Iris pigment epithelial cell (primary cell): ENCODE measurements at regions not wholly inside any gene's neighbourhood (a gene's known extent, or its start where the extent isn't known, plus 50 kb on each side); places are given as distances from the start of the nearest gene placed in this dataset.
"Not testable (repeated sequence)": the region's sequence is repeated elsewhere in the genome, so short reads cannot be mapped to it uniquely, and the experiment has no call there.

Experiments
- DNase-seq: peaks from one replicate; pipeline ENCODE4 v3.0.0-alpha.2; 2011; ENCODE audit warnings: low read depth

DNA sequence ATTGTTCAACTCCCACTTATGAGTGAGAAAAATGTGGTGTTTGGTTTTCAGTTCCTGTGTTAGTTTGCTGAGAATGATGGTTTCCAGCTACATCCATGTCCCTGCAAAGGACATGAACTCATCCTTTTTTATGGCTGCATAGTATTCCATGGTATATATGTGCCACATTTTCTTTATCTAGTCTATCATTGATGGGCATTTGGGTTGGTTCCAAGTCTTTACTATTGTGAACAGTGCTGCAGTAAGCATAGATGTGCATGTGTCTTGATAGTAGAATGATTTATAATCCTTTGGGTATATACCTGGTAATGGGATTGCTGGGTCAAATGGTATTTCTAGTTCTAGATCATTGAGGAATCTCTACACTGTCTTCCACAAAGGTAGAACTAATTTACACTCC is 613.0 kb upstream of the MIR17HG start:
- DNase-seq, result not testable (repeated sequence)

DNA sequence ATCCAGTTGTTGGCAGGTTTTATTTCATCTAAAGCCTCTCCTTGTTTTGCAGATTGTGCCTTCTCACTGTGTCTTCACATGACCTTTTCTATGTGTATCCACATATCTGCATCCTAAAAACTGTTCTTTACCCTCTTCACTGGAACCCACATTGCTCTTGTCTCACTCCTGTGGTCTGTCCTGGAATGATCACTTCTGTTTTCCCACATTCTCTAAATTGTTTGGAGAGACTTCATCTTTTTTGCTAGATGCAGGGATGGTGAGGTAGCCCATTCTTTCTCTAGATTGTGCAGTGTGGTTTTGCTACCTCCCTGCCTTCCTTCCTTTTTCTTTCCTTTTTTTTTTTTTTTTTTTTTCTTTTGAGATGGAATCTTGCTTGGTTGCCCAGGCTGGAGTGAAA is 608.6 kb upstream of the MIR17HG start:
- DNase-seq, result no peak

DNA sequence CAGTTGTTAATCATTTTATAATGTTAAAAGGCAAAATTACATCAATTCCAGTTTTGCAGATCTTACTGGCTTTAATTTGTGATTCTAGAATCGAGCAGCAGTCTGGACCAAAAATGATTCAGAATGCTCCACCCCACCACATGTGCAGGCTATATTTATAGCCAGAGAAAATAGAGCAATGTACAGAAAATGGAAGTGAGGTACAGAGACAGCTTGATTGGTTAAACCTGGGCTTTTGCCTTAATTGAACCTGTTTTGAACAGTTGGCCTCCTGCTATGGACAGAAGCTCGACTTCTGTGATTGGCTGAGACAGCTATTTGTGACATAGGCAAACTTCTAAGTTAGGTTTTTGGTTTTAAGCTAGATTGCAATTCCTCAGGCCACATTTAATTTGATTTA is 607.4 kb upstream of the MIR17HG start:
- DNase-seq, result no peak

DNA sequence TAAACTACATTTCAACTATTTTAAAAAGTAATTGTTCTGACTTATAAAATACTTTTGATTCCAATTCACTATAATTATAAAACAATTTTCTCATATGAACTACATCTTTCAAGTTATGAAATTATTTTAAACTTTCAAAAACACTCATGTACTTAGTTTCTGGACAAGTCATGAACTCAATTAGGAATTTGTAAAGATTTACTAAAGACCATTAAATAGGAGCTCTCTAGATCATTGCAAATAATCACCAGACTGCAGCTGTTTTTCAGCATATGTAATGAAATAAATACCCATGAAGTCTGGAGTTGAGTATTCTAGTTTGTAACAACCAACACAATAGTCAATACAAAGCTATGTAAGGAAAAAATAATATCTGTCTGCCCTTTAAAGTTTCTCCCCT is 605.1 kb upstream of the MIR17HG start:
- no peak for DNase-seq

DNA sequence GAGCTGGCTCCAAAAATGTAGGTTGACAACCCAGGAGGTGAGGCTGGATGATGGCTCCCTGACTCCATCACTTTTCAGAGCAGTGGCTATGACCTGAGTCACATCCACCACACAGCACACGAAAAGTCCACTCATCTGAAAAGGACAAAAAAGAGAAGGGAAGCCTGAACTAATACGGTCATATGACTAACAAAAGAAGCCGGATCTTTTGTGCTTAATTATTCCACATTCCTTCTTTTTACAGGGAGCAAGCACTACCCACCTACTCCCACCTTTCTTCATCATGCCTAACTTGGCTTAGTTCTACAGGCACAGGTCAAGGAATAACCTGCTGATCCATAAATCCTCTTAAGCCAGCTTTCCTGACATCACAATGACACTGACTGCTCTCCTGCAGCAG is 601.3 kb upstream of the MIR17HG start:
- no peak for DNase-seq

DNA sequence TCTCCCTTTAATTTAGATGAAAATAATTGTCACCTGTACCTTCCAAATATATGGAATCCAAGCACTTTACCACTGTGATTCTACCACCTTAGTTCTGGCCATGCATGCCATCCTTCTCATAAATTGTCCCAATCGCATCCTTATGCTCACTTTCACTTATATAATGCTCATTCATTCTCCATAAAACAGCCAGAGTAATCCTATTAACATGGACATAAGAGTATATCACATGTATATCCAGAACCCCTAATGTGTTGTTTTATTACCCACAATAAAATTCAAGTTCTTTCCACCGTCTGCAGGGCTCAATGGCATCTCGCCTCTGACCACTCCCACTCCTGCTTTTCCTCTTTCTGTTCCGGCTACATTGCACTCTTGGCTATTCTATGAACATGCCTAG is 597.5 kb upstream of the MIR17HG start:
- DNase-seq, result no peak

DNA sequence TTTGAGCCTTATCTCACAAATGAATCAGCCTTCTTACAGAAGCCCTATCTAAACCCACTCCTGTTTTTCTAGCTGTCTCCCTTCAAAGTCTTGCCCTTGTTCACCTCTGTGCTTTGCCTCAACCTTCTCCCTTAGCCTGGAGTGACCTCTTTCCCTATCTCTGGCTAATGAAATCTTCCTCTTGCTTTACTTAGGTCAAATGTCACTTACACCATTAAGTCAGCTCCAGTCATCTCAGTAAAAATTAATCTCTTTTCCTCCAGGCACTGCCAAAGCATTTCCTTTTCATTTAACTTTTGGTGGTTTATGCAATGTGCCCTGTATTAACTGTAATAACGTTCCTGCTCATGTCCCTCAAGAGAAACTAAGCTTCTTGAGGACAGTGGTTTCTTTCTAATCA is 596.5 kb upstream of the MIR17HG start:
- DNase-seq, result no peak

DNA sequence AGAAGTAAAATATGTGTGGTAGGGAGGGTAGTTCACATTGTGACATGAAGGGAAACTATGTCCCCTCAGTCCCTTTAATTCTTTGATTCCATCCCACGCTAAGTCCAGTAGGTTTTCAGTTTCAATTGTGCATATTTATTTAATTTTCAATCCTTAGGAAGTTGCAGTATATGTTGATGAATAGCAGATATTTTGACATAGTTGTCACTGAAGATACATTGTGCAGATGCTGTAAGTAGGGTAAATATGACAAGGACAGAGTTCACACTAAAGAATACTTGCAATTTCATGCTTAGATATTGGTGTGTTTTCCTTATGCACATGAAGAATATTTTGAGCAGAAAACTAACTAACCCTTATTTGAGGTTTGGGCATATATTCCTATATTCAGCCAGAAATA is 595.4 kb upstream of the MIR17HG start:
- DNase-seq, result no peak

DNA sequence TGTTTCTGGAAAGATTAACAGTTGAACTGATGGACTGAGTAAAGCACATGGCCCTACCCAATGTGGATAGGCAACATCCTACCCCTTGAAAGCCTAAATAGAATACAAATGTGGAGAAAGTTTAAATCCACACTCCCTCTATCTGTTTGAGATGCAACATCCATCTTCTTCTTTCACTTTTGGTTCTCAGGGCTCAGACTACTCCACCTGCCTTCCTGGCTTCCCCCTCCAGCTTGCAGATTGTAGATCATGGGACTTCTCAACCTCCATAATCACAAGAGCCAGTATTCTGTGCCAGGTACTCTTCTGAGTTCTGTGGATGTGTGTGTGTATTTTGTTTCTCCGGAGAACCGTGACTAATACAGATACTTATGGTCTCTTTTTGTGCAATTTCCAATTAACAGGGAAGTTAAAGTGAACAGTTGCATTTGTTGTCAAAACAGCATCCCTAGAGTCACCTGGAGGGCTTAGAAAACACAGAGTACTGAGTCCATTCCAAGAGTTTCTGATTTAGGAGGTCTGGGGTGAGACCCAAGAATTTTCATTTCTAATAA is 590.3 kb upstream of the MIR17HG start:
- no peak for DNase-seq

DNA sequence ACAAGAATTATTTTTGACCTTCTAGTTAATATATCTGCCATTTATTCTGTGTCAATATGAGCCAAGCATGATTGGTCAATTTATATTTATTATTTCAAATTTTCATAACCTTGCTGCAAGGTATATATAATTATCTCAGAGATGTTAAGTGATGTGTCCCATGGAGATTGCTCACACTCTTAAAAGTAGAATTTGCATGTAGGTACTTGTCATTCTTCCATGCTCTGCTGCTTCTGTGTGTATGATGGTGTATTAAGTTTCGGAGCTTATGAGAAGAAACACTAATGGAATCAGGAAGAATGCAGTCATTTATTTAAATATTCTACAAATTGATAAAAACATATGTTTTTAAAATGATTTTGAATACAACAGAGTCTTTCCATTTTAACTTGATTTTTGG is 586.8 kb upstream of the MIR17HG start:
- DNase-seq, result no peak

DNA sequence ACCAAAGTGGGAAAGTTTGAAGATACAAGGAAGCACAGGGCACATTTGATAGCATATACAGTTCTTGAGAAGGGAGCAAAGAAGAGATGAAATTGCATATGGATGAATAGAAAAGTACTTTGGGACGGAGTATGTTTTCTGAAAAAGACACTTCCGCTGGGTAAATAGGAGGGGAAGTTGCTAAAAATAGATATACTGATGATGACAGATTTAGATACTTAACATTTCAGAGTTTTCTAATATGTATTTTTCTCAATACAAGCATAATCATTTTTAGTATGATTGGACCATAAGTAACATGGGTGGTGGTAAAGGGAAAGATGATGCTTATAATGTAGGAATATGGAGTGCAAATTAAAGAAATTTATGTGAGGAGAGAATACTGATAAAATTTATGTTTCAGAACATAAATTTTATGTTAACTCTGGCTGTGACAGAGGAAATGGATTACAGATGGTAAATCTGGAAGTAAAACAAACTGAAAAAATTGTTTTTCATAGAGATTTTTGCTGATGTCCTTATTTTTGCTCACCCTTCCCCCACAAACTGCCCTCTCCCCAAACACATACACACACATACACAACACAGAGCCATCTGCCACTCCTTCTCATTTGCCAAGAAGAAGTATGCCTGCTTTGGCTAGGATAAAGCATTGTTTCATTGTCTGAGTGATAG is 583.9 kb upstream of the MIR17HG start:
- DNase-seq, result no peak

DNA sequence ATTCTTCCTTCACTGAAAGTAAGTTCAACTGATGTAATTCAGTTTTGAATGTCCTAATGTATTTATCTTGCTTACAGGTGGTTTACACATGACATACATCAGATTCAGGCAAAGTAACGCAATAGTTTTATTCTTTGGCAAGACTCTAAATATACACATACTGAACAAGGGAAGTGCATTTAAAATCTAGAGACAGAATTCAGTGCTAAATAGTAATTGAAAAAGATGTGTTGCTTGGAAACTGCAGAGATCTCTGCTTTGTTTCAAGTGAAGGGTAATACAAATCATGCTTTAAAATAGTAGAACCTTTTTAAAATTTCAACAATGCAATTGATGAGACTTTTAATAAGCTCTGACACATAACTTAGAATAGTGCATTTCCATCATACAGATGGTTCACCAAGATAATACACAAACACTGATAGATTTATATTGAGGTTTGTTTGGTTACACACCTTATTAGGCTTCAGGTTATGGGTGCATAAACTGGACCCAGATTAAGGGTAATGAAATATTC is 581.0 kb upstream of the MIR17HG start:
- DNase-seq, result no peak

DNA sequence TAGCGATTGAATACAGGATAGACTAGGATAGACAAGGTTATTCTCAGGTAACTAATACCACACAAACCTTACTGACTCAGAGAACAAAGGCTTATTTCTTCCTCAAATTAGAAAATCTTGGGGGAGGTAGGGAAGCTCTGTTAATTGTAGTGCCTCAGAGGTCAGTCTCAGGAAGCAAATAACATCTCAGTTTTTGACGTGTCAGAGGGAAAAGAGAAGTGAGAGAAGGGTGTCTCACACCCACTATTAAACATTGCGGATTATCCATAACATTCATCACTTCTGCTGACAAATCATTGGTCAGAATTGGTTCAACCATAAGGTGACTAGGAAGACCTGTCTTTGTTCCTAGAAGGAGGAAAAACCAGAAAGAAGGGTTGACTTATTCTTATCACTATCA is 579.4 kb upstream of the MIR17HG start:
- no peak for DNase-seq

DNA sequence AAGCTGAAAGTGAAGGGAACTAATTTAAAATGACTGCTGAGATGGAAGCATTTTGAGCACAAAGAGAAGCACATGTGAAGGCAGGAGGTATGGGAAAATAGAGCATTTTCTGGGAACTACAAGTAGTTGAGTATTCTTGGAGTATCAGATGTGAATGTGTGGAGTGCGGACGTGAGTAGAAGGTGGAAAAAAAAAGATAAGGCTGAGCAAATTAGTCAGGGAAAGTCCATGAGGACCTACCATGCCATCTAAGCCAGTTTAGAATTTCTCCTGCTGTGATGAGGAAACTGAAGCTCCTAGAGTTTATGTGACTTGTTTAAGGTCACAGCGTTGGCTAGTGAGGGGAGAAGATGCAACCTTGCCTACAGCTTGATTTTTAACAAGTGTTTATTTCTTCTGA is 578.1 kb upstream of the MIR17HG start:
- DNase-seq, result no peak

DNA sequence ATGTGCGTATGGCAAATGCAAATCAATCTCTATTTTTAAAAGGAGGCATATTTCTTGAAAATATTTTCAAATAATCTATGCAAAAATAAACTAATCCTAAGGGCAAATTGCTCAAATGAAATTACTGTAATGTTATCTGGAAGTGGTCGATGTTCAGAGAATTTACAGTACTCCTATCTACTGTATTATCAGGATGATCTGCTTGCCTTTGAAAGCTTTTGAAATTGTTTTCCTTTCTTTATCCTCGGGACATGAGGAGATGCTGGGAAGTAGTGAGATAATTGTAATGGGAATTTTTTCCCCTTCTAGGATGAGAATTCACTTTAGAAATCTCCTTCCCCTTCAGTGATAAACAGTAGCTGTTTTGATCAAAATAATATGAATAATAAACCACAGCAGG is 577.2 kb upstream of the MIR17HG start:
- no peak for DNase-seq

DNA sequence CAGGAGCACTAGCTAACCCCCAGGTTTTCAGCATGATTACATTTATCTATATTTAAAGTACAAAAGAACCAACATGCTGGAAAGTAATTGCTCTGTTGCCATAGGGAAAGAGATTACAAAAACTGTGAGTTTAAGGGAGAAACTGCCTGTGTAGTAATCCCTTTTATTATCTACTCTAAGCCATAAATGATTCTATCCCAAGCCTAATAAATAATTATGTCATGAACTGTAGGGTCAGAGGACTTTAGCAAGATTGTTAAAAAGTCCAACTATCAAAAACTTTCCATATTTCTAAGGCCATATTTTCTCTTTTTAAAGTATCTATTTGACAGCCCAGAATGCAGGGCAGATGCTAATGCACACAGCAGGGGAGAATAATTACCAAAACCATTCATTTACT is 573.8 kb upstream of the MIR17HG start:
- DNase-seq, result no peak

DNA sequence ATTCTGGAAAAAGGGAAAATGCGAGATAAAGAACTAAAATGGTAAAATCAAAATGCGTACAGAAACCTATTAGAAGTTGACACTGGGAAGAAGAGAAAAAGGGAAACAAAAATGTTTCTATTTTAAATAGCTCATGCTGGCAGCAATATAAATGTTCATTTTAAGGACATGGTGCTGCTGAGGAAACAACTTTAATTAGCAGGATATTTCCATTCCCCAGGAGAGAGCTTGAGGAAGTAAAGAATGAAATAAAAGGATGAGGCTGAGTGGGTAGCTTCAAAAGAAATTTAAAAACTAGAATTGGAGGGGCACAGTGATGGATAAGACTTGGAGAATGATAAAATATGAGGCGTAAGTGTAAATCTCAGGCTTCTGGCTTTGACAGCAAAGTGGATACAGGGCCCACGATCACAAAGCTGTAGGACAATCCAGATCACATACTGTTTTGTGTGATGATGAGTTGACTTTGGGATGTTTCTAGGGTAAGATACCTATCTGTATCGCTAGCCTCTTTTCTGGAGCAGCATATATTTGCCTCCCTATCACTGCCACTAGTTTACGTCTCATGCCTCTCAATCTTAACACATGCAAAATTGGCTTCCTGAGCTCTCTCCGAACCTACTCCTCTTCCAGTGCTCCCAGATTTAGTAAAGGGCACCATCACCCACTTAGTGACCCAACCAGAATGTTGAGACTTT is 571.3 kb upstream of the MIR17HG start:
- DNase-seq, result no peak

DNA sequence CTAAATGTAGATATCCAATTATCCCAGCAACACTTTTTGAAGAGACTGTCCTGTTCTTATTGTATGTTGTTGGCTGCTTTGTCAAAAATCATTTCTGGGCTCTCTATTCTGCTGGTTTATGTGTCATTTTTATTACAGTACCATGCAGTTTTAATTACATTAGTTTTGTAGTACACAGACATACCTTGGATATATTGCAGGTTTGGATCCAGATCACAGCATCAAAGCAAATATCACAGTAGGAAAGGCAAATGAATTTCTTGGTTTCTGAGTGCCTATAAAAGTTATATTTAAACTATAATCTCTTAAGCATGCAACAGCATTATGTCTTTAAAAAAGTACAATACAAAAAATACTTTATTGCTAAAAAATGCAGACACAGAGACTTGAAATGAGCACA is 564.2 kb upstream of the MIR17HG start:
- DNase-seq, result no peak

DNA sequence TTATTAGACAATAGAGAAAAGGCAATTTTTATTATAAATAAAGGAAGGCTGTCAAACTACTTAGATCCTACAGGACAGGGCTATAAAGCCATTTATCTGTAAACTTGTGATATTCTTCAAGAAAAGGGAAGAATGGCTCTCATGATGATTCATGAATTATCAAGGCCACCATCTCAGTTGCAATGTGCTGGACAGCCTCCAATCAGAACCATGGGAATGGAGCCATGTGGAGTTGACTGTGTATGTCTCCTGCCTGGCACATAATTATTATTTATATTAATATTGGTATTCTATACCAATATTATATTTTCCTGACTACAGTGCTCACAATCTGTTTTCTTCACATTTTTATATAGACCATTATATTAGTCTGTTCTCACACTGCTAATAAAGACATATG is 560.5 kb upstream of the MIR17HG start:
- DNase-seq, result peak; percentile 41

DNA sequence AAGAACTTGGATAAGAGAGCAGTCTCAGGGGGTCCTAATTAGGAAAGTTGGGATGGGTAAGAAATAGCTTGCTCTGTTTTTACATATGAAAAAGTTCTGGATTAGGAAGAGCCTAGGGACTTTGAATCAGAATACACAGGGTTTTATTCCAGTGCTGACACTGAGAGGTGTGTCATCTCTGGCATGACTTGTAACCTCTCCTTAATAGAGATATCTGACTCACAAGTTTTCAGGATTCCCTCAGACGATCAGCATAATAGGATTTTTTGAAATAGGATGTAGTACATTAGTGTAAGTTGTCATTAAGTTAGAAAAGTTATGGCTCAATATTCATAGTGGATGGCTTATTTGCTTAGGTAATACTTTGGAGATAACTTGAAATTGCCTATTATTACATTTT is 555.2 kb upstream of the MIR17HG start:
- peak; percentile 7 for DNase-seq

DNA sequence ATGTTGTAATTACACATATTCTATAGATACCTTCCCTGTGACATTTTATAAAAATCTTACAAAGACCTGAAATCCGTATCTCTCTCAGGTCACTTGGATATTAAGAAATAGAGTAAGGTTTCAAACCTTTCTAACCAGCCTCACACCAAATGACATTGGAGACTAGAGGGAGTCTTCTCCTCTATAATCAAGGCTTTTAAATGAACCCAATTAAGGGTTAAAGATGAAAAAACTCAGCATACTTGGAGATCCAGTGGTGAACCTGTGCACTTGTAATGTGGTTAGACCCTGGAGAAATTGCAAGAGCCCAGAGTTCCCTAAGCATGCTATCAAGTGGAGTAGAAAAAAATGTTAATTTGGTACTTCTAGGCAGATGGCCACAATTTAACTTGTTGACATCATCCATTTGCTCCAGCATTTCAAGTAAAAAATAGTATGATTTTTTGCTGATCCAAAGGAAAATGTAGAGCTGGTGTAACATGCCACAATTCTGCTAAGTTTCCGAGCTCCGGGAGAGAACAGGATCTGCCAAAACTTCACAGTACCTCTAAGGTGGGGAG is 554.1 kb upstream of the MIR17HG start:
- DNase-seq, result peak; percentile 6

DNA sequence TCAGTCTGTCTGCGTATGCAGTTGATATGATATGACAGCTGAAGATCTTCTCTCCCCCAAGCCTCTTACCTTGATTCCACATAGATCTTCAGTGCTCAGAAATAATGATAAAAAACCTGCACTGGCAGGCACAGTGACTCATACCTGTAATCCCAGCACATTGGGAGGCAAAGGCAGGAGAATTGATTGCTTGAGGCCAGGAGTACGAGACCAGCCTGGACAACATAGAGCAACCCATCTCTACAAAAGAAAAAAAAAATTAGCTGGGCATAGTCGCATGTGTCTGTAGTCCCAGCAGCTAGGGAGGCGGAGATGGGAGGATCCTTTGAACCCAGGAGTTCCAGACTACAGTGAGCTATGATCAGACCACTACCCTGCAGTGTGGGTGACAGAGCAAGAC is 551.0 kb upstream of the MIR17HG start:
- no peak for DNase-seq

DNA sequence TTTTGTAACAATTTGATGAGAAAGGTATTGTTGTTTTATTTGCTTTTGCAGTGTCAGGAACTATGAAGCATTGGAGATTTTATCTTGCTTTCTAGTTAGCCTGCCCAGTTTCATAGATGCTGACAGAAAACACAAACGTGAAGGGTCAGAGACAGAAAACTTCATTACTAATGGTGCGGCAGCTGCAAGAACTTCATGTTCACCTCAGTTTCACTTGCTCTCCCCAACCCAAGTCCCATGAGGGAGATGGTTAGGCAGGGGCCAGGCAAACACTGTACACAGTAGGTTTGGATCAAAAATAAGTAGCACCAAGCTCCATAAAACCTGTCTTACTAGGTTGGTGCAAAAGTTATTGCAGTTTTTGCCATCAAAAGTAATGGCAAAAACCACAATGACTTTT is 550.2 kb upstream of the MIR17HG start:
- DNase-seq, result no peak
